ENCODE measurements at regions not wholly inside any gene's neighbourhood (a gene's known extent, or its start where the extent isn't known, plus 50 kb on each side); places are given as distances from the start of the nearest gene placed in this dataset.

- TF ChIP-seq CTCF (conservative IDR thresholded peaks at IDR 0.05; ENCODE audit: low read depth, low read length) (no peak), EZH2 (IDR thresholded peaks at IDR 0.05; ENCODE audit: borderline replicate concordance, low read depth, low read length, poor library complexity, severe bottlenecking) (no peak)
- BruUV-seq (replicated peaks): no TSS peak
- POLR2A ChIA-PET (ENCODE audit: low non-redundant PET): no interaction called here
- no peak overlapping the region for H3K4me3 ChIP-seq (ENCODE audit: low read depth, low read length, poor library complexity, severe bottlenecking)
- DNase-seq (ENCODE audit: low spot score): no peak
- CTCF ChIA-PET: no interaction called here
- H3K9me3 ChIP-seq (ENCODE audit: low read depth, low read length, poor library complexity, severe bottlenecking): no peaks in the 10 kb centered on the region
- H3K27me3 ChIP-seq (replicated peaks; ENCODE audit: insufficient read depth, low read depth, low read length, poor library complexity): no peaks in the 10 kb centered on the region
- H3K27ac ChIP-seq (ENCODE audit: low read depth, low read length, poor library complexity, severe bottlenecking): no peak overlapping the region
- no peaks in the 10 kb centered on the region for H3K36me3 ChIP-seq (ENCODE audit: insufficient read depth, low read length, poor library complexity, severe bottlenecking)
- intact Hi-C loops (cut with micrococcal nuclease; ENCODE audit: unreplicated experiment): loop anchor here (5.0 kb wide), 1 partner anchor 84 kb away; no protein-coding TSS in a partner anchor
- H3K4me1 ChIP-seq (ENCODE audit: insufficient read depth, low read length, poor library complexity, severe bottlenecking): no peaks in the 10 kb centered on the region
These were observed 886.2 kb downstream of the UQCRFS1 start for GRCh38 chr19:28326746-28327145.

- no peaks in the 10 kb centered on the region for H3K4me1 ChIP-seq (ENCODE audit: insufficient read depth, low read length, poor library complexity, severe bottlenecking)
- ChIA-PET CTCF (no interaction called here), POLR2A (ENCODE audit: low non-redundant PET) (no interaction called here)
- no peak for DNase-seq (ENCODE audit: low spot score)
- no peak overlapping the region for H3K4me3 ChIP-seq (ENCODE audit: low read depth, low read length, poor library complexity, severe bottlenecking)
- no peak overlapping the region for H3K27ac ChIP-seq (ENCODE audit: low read depth, low read length, poor library complexity, severe bottlenecking)
- no peaks in the 10 kb centered on the region for H3K27me3 ChIP-seq (replicated peaks; ENCODE audit: insufficient read depth, low read depth, low read length, poor library complexity)
- BruUV-seq (replicated peaks): no TSS peak
- H3K9me3 ChIP-seq (ENCODE audit: low read depth, low read length, poor library complexity, severe bottlenecking): no peaks in the 10 kb centered on the region
- H3K36me3 ChIP-seq (ENCODE audit: insufficient read depth, low read length, poor library complexity, severe bottlenecking): no peaks in the 10 kb centered on the region
- intact Hi-C loops (cut with micrococcal nuclease; ENCODE audit: unreplicated experiment): loop anchor here (2.0 to 5.0 kb wide), 2 partner anchors 82 to 354 kb away; no protein-coding TSS in a partner anchor
- TF ChIP-seq CTCF (conservative IDR thresholded peaks at IDR 0.05; ENCODE audit: low read depth, low read length) (no peak; the same call in 1 of the 2 replicates), EZH2 (IDR thresholded peaks at IDR 0.05; ENCODE audit: borderline replicate concordance, low read depth, low read length, poor library complexity, severe bottlenecking) (no peak)
These were observed 888.5 kb downstream of the UQCRFS1 start for GRCh38 chr19:28324275-28325060.

GRCh38 chr19:28322945-28323344 is 890.0 kb downstream of the UQCRFS1 start:
- DNase-seq (ENCODE audit: low spot score): no peak
- ChIA-PET CTCF (interaction anchor here (0.7 kb wide), 1 partner anchor 892 kb away, joined by 4 read pairs; no protein-coding TSS in a partner anchor), POLR2A (ENCODE audit: low non-redundant PET) (interaction anchor here (0.7 kb wide), 1 partner anchor 13 kb away, joined by 3 read pairs; no protein-coding TSS in a partner anchor)
- no peak overlapping the region for H3K4me3 ChIP-seq (ENCODE audit: low read depth, low read length, poor library complexity, severe bottlenecking)
- H3K9me3 ChIP-seq (ENCODE audit: low read depth, low read length, poor library complexity, severe bottlenecking): no peaks in the 10 kb centered on the region
- no peaks in the 10 kb centered on the region for H3K36me3 ChIP-seq (ENCODE audit: insufficient read depth, low read length, poor library complexity, severe bottlenecking)
- no peak overlapping the region for H3K27ac ChIP-seq (ENCODE audit: low read depth, low read length, poor library complexity, severe bottlenecking)
- no peaks in the 10 kb centered on the region for H3K4me1 ChIP-seq (ENCODE audit: insufficient read depth, low read length, poor library complexity, severe bottlenecking)
- no peaks in the 10 kb centered on the region for H3K27me3 ChIP-seq (replicated peaks; ENCODE audit: insufficient read depth, low read depth, low read length, poor library complexity)
- TF ChIP-seq EZH2 (IDR thresholded peaks at IDR 0.05; ENCODE audit: borderline replicate concordance, low read depth, low read length, poor library complexity, severe bottlenecking) (no peak), CTCF (conservative IDR thresholded peaks at IDR 0.05; ENCODE audit: low read depth, low read length) (no peak)
- intact Hi-C loops (cut with micrococcal nuclease; ENCODE audit: unreplicated experiment): no loop called here
- BruUV-seq (replicated peaks): no TSS peak
